Breast epithelium (tissue), 4 donors: ENCODE measurements at regions not wholly inside any gene's neighbourhood (a gene's known extent, or its start where the extent isn't known, plus 50 kb on each side); places are given as distances from the start of the nearest gene placed in this dataset.
"Not testable (repeated sequence)": the region's sequence is repeated elsewhere in the genome, so short reads cannot be mapped to it uniquely, and the experiment has no call there.

Experiments used
- DNase-seq, 2 donors: peaks; one replicate each; pipeline ENCODE4 v3.0.0-alpha.2; 2019; ENCODE audit warnings: low spot score in 2 of 2
- H3K27ac ChIP-seq, 2 donors: fragments of 200-600 bp; sonication (generic) in 1 of 2; one replicate each; pipeline ENCODE4 v1.5.1; 2016 to 2019; ENCODE audit warnings: mild to moderate bottlenecking in 1 of 2
- H3K27me3 ChIP-seq, 2 donors: fragments of 200-600 bp; sonication (generic) in 1 of 2; one replicate each; pipeline versions ENCODE4 v1.5.1 to v1.6.0; 2017 to 2019; ENCODE audit warnings: control low read depth in 1 of 2, mild to moderate bottlenecking in 1 of 2
- H3K36me3 ChIP-seq: fragments of 200-600 bp; one replicate; pipeline ENCODE4 v1.5.1; 2019
- H3K4me1 ChIP-seq, 2 donors: fragments of 200-600 bp; sonication (generic); one replicate each; pipeline ENCODE4 v1.5.1; 2016 to 2019; ENCODE audit warnings: control low read depth in 1 of 2
- H3K4me3 ChIP-seq, 3 donors: fragments of 200-600 bp; sonication (generic); 1 replicate in 2 of 3; 2 replicates in 1 of 3; pipeline ENCODE4 v1.5.1; 2016 to 2019; ENCODE audit warnings: mild to moderate bottlenecking in 3 of 3, moderate library complexity in 2 of 3
- H3K9me3 ChIP-seq, 2 donors: fragments of 200-600 bp; sonication (generic) in 1 of 2; one replicate each; pipeline ENCODE4 v1.5.1; 2016 to 2019; ENCODE audit warnings: control low read depth in 1 of 2
- CTCF ChIP-seq, 3 donors: fragments of 450-650 bp; IDR thresholded peaks; one replicate each; pipeline ENCODE4 v1.5.1; 2016 to 2017; ENCODE audit warnings: antibody characterized with exemption in 3 of 3, mild to moderate bottlenecking in 3 of 3, moderate library complexity in 3 of 3
- POLR2A ChIP-seq: fragments of 450-650 bp; IDR thresholded peaks from one replicate; pipeline ENCODE4 v1.6.1; 2016; ENCODE audit warnings: antibody characterized with exemption, mild to moderate bottlenecking, moderate library complexity
- POLR2AphosphoS5 ChIP-seq, 3 donors: sonication (generic); formaldehyde crosslinking; IDR thresholded peaks; one replicate each; pipeline ENCODE4 v1.6.1; 2017; ENCODE audit warnings: antibody characterized with exemption in 3 of 3
- intact Hi-C: fragments of 100-400 bp; cut with DNase I; formaldehyde crosslinking; loops from one replicate; pipeline ENCODE4 v1.15.1; 2023; ENCODE audit warnings: low total_unique reads

- H3K4me1 ChIP-seq, H3K4me3 ChIP-seq, H3K27ac ChIP-seq, intact Hi-C loops, H3K36me3 ChIP-seq, DNase-seq, H3K27me3 ChIP-seq: not testable (repeated sequence)
- H3K9me3 ChIP-seq: peaks cover 7 to 28% of the 10 kb centered on the region in 2 donors
Measured at GRCh38 chr15:88965097-88965496, 51.9 kb upstream of the MFGE8 start.

DNA sequence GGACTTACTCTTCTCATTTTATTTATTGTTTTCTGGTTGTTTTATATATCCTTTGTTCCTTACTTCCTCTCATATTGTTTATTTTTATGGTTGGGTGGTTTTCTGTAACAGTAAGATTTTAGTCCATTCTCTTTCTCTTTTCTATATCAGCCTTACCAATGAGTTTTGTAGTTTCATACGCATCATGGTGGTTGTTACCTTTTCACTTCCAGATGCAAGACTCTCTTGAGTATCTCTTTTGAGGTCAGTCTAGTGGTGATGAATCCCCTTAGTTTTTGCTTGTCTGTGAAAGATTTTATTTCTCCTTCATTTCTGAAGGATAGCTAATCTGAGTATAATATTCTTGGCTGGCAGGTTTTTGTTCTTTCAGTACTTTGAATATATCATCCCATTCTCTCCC, 57.1 kb upstream of the MFGE8 start:
- peaks cover 11 to 15% of the 10 kb centered on the region in 2 donors for H3K9me3 ChIP-seq
- TF ChIP-seq POLR2A (no peak), CTCF (IDR thresholded peaks at IDR 0.05) (no peak), POLR2AphosphoS5 (IDR thresholded peaks at IDR 0.05) (no peak)
- intact Hi-C loops: no loop called here
- H3K4me1 ChIP-seq: no peaks in the 10 kb centered on the region
- DNase-seq: no peak
- no peak overlapping the region for H3K27ac ChIP-seq
- no peaks in the 10 kb centered on the region for H3K27me3 ChIP-seq
- H3K36me3 ChIP-seq: no peaks in the 10 kb centered on the region
- no peak overlapping the region for H3K4me3 ChIP-seq

DNA sequence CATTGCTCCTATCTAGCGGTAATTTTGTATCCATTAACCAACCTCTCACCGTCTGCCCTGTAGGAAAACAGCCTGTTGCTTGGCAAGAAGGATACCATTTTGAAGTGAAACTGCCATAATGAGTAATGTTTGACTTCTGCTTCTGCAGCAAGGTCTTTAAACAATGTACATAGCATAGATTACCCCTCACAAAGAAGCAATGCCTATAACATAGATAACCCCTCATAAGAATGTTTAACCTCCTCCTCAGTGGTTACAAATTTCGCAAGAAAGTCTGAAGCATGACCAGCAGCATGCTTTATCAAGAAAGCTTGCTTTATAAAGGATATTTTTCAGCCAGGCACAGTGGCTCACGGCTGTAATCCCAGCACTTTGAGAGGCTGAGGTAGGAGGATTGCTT, 61.2 kb upstream of the MFGE8 start:
- Histone ChIP-seq H3K27me3 (no peaks in the 10 kb centered on the region), H3K9me3 (peaks cover 4 to 14% of the 10 kb centered on the region in 2 donors), H3K4me3 (no peak overlapping the region), H3K36me3 (no peaks in the 10 kb centered on the region), H3K27ac (no peak overlapping the region), H3K4me1 (no peaks in the 10 kb centered on the region)
- intact Hi-C loops: no loop called here
- DNase-seq: no peak
- no peak for TF ChIP-seq POLR2A
- TF ChIP-seq POLR2AphosphoS5 (IDR thresholded peaks at IDR 0.05): no peak
- TF ChIP-seq CTCF (IDR thresholded peaks at IDR 0.05): no peak

DNA sequence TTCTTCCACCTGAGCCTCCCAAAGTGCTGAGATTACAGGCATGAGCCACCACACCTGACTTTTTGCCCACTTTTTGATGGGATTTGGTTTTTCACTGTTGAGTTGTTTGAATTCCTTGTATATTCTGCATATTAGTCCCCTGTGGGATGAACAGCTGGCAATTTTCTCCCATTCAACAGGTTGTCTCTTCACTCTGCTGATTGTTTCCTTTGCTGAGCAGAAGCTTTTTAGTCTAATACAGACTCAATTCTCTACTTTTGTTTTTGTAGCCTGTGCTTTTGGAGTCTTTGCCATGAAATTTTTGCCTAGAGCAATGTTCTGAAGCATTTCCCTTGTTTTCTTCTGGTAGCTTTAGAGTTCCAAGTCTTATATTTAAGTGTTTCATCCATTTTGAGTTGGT, 62.7 kb upstream of the MFGE8 start:
- intact Hi-C loops: no loop called here
- no peak for DNase-seq
- Histone ChIP-seq H3K27ac (no peak overlapping the region), H3K27me3 (no peaks in the 10 kb centered on the region), H3K4me1 (no peaks in the 10 kb centered on the region), H3K4me3 (no peak overlapping the region), H3K36me3 (no peaks in the 10 kb centered on the region), H3K9me3 (peaks cover under 1 to 5% of the 10 kb centered on the region in 2 donors)
- TF ChIP-seq POLR2A (no peak), CTCF (IDR thresholded peaks at IDR 0.05) (no peak), POLR2AphosphoS5 (IDR thresholded peaks at IDR 0.05) (no peak)

DNA sequence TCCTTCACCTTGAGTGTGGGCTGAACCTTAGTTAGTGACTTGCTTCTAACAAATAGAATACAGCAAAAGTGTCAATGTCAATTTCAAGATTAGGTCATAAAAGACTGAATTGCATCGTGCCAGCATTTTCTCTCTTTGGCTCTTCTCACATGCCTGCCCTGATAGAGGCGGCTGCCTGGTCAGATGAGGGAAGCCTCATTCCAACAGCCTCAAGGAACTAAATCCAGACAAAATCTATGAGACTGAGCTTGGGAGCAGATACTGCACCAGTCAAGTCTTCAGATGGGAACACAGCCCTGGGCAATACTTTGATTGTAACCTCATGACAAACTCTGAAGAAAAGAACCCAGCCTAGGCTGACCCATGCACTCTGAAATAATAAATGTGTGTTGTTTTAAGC, 63.5 kb upstream of the MFGE8 start:
- TF ChIP-seq CTCF (IDR thresholded peaks at IDR 0.05): no peak
- TF ChIP-seq POLR2AphosphoS5 (IDR thresholded peaks at IDR 0.05): no peak
- TF ChIP-seq POLR2A: no peak
- no peak for DNase-seq
- H3K27ac ChIP-seq: no peak overlapping the region

GRCh38 chr15:88979674-88980073, 66.5 kb upstream of the MFGE8 start:
- DNase-seq: no peak
- no peaks in the 10 kb centered on the region for H3K36me3 ChIP-seq
- intact Hi-C loops: no loop called here

More for the DNA sequence above, 63.5 kb upstream of the MFGE8 start:
- Histone ChIP-seq H3K4me3 (no peak overlapping the region), H3K27me3 (no peaks in the 10 kb centered on the region), H3K9me3 (peaks cover 0 to 5% of the 10 kb centered on the region in 2 donors), H3K36me3 (no peaks in the 10 kb centered on the region), H3K4me1 (no peaks in the 10 kb centered on the region)
- intact Hi-C loops: no loop called here

More at GRCh38 chr15:88979674-88980073, 66.5 kb upstream of the MFGE8 start:
- peaks cover 0 to 5% of the 10 kb centered on the region in 2 donors for H3K9me3 ChIP-seq
- no peak overlapping the region for H3K4me3 ChIP-seq
- TF ChIP-seq POLR2AphosphoS5 (IDR thresholded peaks at IDR 0.05) (no peak), POLR2A (no peak), CTCF (IDR thresholded peaks at IDR 0.05) (no peak)
- H3K27ac ChIP-seq: no peak overlapping the region
- peaks cover 3 to 5% of the 10 kb centered on the region in 2 donors for H3K4me1 ChIP-seq
- H3K27me3 ChIP-seq: no peaks in the 10 kb centered on the region
